H9 (cell line): ENCODE measurements at regions not wholly inside any gene's neighbourhood (a gene's known extent, or its start where the extent isn't known, plus 50 kb on each side); places are given as distances from the start of the nearest gene placed in this dataset.

ENCODE experiments used
- DNase-seq: peaks from one replicate; pipeline ENCODE4 v3.0.0-alpha.2; 2017
- H2AFZ ChIP-seq: one replicate; pipeline ENCODE4 v1.6.1; 2013; ENCODE audit warnings: mild to moderate bottlenecking, low read length, control low read depth, moderate library complexity
- H2AK5ac ChIP-seq: 2 replicates; pipeline ENCODE4 v1.6.1; 2013; ENCODE audit warnings: low read length, control low read depth, mixed read lengths; ENCODE audit not compliant: insufficient read length
- H2BK120ac ChIP-seq: one replicate; pipeline ENCODE4 v1.6.1; 2013; ENCODE audit warnings: low read depth, mild to moderate bottlenecking, low read length, control low read depth, inconsistent platforms; ENCODE audit not compliant: poor library complexity, severe bottlenecking
- H2BK12ac ChIP-seq: 2 replicates; pipeline ENCODE4 v1.6.1; 2013; ENCODE audit warnings: low read length, control low read depth, mixed read lengths, low read depth; ENCODE audit not compliant: insufficient read length
- H2BK15ac ChIP-seq: 2 replicates; pipeline ENCODE4 v1.6.1; 2013; ENCODE audit warnings: low read depth, low read length, control low read depth
- H2BK20ac ChIP-seq: one replicate; pipeline ENCODE4 v1.6.1; 2013; ENCODE audit warnings: low read depth, mild to moderate bottlenecking, low read length, control low read depth, inconsistent platforms; ENCODE audit not compliant: poor library complexity, severe bottlenecking
- H2BK5ac ChIP-seq: 2 replicates; pipeline ENCODE4 v1.6.1; 2013; ENCODE audit warnings: low read length, control low read depth, mixed read lengths; ENCODE audit not compliant: insufficient read length
- H3K14ac ChIP-seq: 2 replicates; pipeline ENCODE4 v1.6.1; 2013; ENCODE audit warnings: low read length, control low read depth; ENCODE audit not compliant: insufficient read depth
- H3K18ac ChIP-seq: 2 replicates; pipeline ENCODE4 v1.6.1; 2013; ENCODE audit warnings: low read depth, mild to moderate bottlenecking, mixed read lengths, low read length, control low read depth; ENCODE audit not compliant: insufficient read length
- H3K23ac ChIP-seq: 2 replicates; pipeline ENCODE4 v1.6.1; 2013; ENCODE audit warnings: low read length, control low read depth, mixed read lengths, low read depth; ENCODE audit not compliant: insufficient read length
- H3K23me2 ChIP-seq: 2 replicates; pipeline ENCODE4 v1.6.1; 2013; ENCODE audit warnings: low read depth, mild to moderate bottlenecking, mixed read lengths, low read length, control low read depth; ENCODE audit not compliant: insufficient read length, poor library complexity, severe bottlenecking
- H3K27ac ChIP-seq: 2 replicates; pipeline ENCODE4 v1.5.1; 2013; ENCODE audit warnings: low read length, control low read depth, mixed read lengths, low read depth; ENCODE audit not compliant: insufficient read length
- H3K27me3 ChIP-seq: 2 replicates; pipeline ENCODE4 v1.6.1; 2013; ENCODE audit warnings: low read length, control low read depth, inconsistent platforms; ENCODE audit not compliant: insufficient read depth
- H3K4ac ChIP-seq: 2 replicates; pipeline ENCODE4 v1.6.1; 2013; ENCODE audit warnings: low read depth, mild to moderate bottlenecking, control low read depth, inconsistent platforms, low read length, moderate library complexity
- H3K4me1 ChIP-seq: 2 replicates; pipeline ENCODE4 v1.6.1; 2013; ENCODE audit warnings: low read length, control low read depth, inconsistent platforms; ENCODE audit not compliant: insufficient read depth
- H3K4me2 ChIP-seq: 2 replicates; pipeline ENCODE4 v1.6.1; 2013; ENCODE audit warnings: low read length, control low read depth, mixed read lengths; ENCODE audit not compliant: insufficient read length, insufficient read depth
- H3K56ac ChIP-seq: 2 replicates; pipeline ENCODE4 v1.6.1; 2013; ENCODE audit warnings: low read depth, mild to moderate bottlenecking, mixed read lengths, low read length, control low read depth; ENCODE audit not compliant: insufficient read length
- H3K79me1 ChIP-seq: 2 replicates; pipeline ENCODE4 v1.6.1; 2013; ENCODE audit warnings: low read depth, mild to moderate bottlenecking, moderate library complexity, low read length, control low read depth, inconsistent platforms; ENCODE audit not compliant: insufficient read depth, poor library complexity, severe bottlenecking
- H3K79me2 ChIP-seq: 2 replicates; pipeline ENCODE4 v1.6.1; 2013; ENCODE audit warnings: low read length, control low read depth, inconsistent platforms; ENCODE audit not compliant: insufficient read depth
- H3K9ac ChIP-seq: 2 replicates; pipeline ENCODE4 v1.6.1; 2013; ENCODE audit warnings: low read length, control low read depth, mixed read lengths; ENCODE audit not compliant: insufficient read length; ENCODE audit errors: extremely low read depth
- H3K9me3 ChIP-seq: one replicate; pipeline ENCODE4 v1.6.1; 2013; ENCODE audit warnings: low read depth, low read length, inconsistent platforms; ENCODE audit not compliant: control insufficient read depth
- H3T11ph ChIP-seq: one replicate; pipeline ENCODE4 v1.6.1; 2013; ENCODE audit warnings: mild to moderate bottlenecking, low read length, control low read depth, inconsistent platforms
- H4K20me1 ChIP-seq: one replicate; pipeline ENCODE4 v1.6.1; 2013; ENCODE audit not compliant: control insufficient read depth, insufficient read length, insufficient read depth
- H4K5ac ChIP-seq: 2 replicates; pipeline ENCODE4 v1.6.1; 2013; ENCODE audit warnings: low read depth, mild to moderate bottlenecking, mixed read lengths, low read length, control low read depth; ENCODE audit not compliant: insufficient read length
- H4K8ac ChIP-seq: replicated peaks from 2 replicates; pipeline ENCODE4 v1.6.1; 2013; ENCODE audit warnings: low read length, control low read depth, mixed read lengths, low read depth; ENCODE audit not compliant: insufficient read length
- H4K91ac ChIP-seq: 2 replicates; pipeline ENCODE4 v1.6.1; 2013; ENCODE audit warnings: low read depth, mild to moderate bottlenecking, moderate library complexity, mixed read lengths, low read length, control low read depth; ENCODE audit not compliant: insufficient read length
- H3K27ac Mint-ChIP-seq, 3 experiments: 2 replicates in 2 of 3; 3 replicates in 1 of 3; pipeline ENCODE4 v1.8.0; 2020 to 2021; ENCODE audit warnings: mixed read lengths in 3 of 3, mild to moderate bottlenecking in 1 of 3, moderate library complexity in 1 of 3
- H3K27me3 Mint-ChIP-seq: 2 replicates; pipeline ENCODE4 v1.8.0; 2021; ENCODE audit warnings: low read depth, mild to moderate bottlenecking, moderate library complexity, mixed read lengths
- H3K36me3 Mint-ChIP-seq, 3 experiments: 2 replicates in 2 of 3; 3 replicates in 1 of 3; pipeline ENCODE4 v1.8.0; 2020 to 2021; ENCODE audit warnings: low read depth in 3 of 3, mixed read lengths in 3 of 3; ENCODE audit not compliant: insufficient read depth in 1 of 3
- H3K4me1 Mint-ChIP-seq, 2 experiments: 2 replicates each; pipeline ENCODE4 v1.8.0; 2020; ENCODE audit warnings: mixed read lengths in 2 of 2
- H3K4me3 Mint-ChIP-seq, 2 experiments: 2 replicates in 1 of 2; 3 replicates in 1 of 2; pipeline ENCODE4 v1.8.0; 2020 to 2021; ENCODE audit warnings: mild to moderate bottlenecking in 2 of 2, mixed read lengths in 2 of 2, moderate library complexity in 1 of 2
- H3K9me3 Mint-ChIP-seq, 2 experiments: 2 replicates in 1 of 2; 3 replicates in 1 of 2; pipeline ENCODE4 v1.8.0; 2020; ENCODE audit warnings: mild to moderate bottlenecking in 2 of 2, mixed read lengths in 2 of 2, moderate library complexity in 1 of 2
- CTCF ChIP-seq: fragments of 200-600 bp; sonication (generic); conservative IDR thresholded peaks from 3 replicates; pipeline ENCODE4 v1.8.0; 2021; ENCODE audit warnings: antibody characterized with exemption, mild to moderate bottlenecking

GRCh38 chr16:60271781-60272180 lies 1537.7 kb upstream of the GOT2 start:
- no peak for TF ChIP-seq CTCF
- no peak overlapping the region for H2BK12ac ChIP-seq
- peaks cover 4% of the 10 kb centered on the region; the same call in 1 of the 2 replicates for H3K4me1 ChIP-seq
- no peak for DNase-seq
- H3K9me3 Mint-ChIP-seq = no peaks in the 10 kb centered on the region
- no peak overlapping the region for H2AK5ac ChIP-seq
- H2BK120ac ChIP-seq = no peak overlapping the region
- no peak overlapping the region for H4K8ac ChIP-seq
- no peak overlapping the region for H3K4me3 Mint-ChIP-seq
- no peak overlapping the region for H3K27ac Mint-ChIP-seq
- H3K4me2 ChIP-seq = no peak overlapping the region
- H3K79me2 ChIP-seq = no peaks in the 10 kb centered on the region
- no peak overlapping the region for H3K4ac ChIP-seq
- H3K23ac ChIP-seq = no peak overlapping the region
- H2BK5ac ChIP-seq = no peak overlapping the region
- H3K27ac ChIP-seq = no peak overlapping the region
- no peak overlapping the region for H4K5ac ChIP-seq
- peaks cover 5 to 12% of the 10 kb centered on the region in 2 experiments for H3K4me1 Mint-ChIP-seq
- no peaks in the 10 kb centered on the region for H3K36me3 Mint-ChIP-seq
- H2AFZ ChIP-seq = no peak overlapping the region
- no peak overlapping the region for H3K56ac ChIP-seq
- no peaks in the 10 kb centered on the region for H3K27me3 Mint-ChIP-seq
- H3K23me2 ChIP-seq = no peaks in the 10 kb centered on the region
- no peaks in the 10 kb centered on the region for H3K27me3 ChIP-seq
- no peaks in the 10 kb centered on the region for H3K79me1 ChIP-seq
- H3K9ac ChIP-seq = no peak overlapping the region
- H2BK15ac ChIP-seq = no peak overlapping the region
- no peaks in the 10 kb centered on the region for H3K9me3 ChIP-seq
- H4K20me1 ChIP-seq = no peaks in the 10 kb centered on the region
- H4K91ac ChIP-seq = no peak overlapping the region
- H3K18ac ChIP-seq = no peak overlapping the region
- H3K14ac ChIP-seq = no peak overlapping the region
- H2BK20ac ChIP-seq = no peak overlapping the region
- H3T11ph ChIP-seq = no peak overlapping the region
